ENCODE measurements at regions not wholly inside any gene's neighbourhood (a gene's known extent, or its start where the extent isn't known, plus 50 kb on each side); places are given as distances from the start of the nearest gene placed in this dataset.

DNA sequence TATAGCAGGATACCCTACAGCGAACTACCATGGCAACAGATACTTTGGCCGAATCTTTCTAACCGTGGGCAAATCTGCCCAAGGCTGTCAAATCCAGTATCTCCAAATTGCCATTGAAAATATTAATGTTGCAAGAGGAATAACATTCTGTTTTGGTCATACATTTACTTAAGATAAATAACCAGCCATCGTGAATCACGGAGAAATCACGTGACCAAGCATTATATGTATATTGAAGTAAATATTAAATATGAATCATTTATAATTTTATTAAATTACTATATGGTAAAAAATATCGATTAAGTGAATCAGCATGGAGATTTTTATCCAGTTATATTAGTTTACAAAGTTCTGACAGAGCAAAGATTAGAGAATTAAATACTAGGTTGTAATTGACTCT is 714.6 kb upstream of the GJE1 start:
- TF ChIP-seq, protein P1, sequence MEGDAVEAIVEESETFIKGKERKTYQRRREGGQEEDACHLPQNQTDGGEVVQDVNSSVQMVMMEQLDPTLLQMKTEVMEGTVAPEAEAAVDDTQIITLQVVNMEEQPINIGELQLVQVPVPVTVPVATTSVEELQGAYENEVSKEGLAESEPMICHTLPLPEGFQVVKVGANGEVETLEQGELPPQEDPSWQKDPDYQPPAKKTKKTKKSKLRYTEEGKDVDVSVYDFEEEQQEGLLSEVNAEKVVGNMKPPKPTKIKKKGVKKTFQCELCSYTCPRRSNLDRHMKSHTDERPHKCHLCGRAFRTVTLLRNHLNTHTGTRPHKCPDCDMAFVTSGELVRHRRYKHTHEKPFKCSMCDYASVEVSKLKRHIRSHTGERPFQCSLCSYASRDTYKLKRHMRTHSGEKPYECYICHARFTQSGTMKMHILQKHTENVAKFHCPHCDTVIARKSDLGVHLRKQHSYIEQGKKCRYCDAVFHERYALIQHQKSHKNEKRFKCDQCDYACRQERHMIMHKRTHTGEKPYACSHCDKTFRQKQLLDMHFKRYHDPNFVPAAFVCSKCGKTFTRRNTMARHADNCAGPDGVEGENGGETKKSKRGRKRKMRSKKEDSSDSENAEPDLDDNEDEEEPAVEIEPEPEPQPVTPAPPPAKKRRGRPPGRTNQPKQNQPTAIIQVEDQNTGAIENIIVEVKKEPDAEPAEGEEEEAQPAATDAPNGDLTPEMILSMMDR (IDR thresholded peaks at IDR 0.05) = no peak
- no peak for DNase-seq (ENCODE audit: low spot score)
- H3K27me3 ChIP-seq = no peaks in the 10 kb centered on the region
- no peaks in the 10 kb centered on the region for H3K36me3 ChIP-seq
- H3K4me1 ChIP-seq = no peaks in the 10 kb centered on the region
- H3K4me3 ChIP-seq = no peak overlapping the region
- no peak overlapping the region for H3K27ac ChIP-seq
- no peaks in the 10 kb centered on the region for H3K9me3 ChIP-seq

DNA sequence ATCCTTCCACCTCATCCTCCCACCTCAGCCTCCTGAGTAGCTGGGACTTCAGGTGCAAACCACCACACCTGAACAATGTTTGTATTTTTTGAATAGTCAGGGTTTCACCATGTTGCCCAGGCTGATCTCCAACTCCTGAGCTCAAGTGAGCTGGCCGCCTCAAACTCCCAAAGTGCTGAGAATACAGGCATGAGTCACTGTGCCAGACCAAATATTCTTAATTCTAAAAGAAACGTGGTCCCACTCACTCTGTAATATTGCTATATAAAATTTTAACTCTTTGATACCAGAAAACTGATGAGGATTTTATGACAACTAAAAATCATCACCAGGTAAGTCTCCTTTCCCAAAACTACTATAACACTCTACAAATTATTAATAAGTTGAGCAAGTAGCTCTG is 716.8 kb upstream of the GJE1 start:
- TF ChIP-seq, protein P1 (IDR thresholded peaks at IDR 0.05) = no peak
- H3K4me1 ChIP-seq = no peaks in the 10 kb centered on the region
- no peaks in the 10 kb centered on the region for H3K9me3 ChIP-seq
- H3K27me3 ChIP-seq = no peaks in the 10 kb centered on the region
- H3K4me3 ChIP-seq = no peak overlapping the region
- H3K36me3 ChIP-seq = no peaks in the 10 kb centered on the region
- H3K27ac ChIP-seq = no peak overlapping the region
- no peak for DNase-seq (ENCODE audit: low spot score)

DNA sequence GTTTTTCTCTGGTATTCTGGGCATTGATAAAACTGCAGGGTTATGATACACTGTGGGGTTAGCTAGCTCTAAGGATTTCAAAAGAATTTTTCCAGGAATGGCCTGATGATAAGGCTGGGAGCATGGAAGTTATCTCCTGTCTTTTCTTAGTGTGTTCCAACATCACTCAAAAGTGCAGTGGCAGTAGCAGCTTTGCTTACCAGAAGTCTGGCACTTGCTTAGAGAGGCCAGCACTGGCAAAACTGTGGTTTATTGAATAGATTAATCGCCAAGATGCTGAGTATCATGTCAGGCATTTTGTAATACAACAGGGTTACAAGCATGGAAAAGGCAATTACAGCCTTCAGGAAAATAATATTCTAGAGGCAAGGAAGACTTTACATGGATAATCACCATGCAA is 719.5 kb upstream of the GJE1 start:
- peaks cover 0 to 14% of the 10 kb centered on the region in 2 donors for H3K9me3 ChIP-seq
- peak overlapping the region in 1 of 2 donors; percentile 55 for H3K27ac ChIP-seq
- H3K36me3 ChIP-seq = no peaks in the 10 kb centered on the region
- no peak overlapping the region for H3K4me3 ChIP-seq
- no peak for DNase-seq (ENCODE audit: low spot score)
- H3K4me1 ChIP-seq = no peaks in the 10 kb centered on the region
- no peaks in the 10 kb centered on the region for H3K27me3 ChIP-seq
- TF ChIP-seq, protein P1 (IDR thresholded peaks at IDR 0.05) = no peak

GRCh38 chr6:141406761-141407160 is 726.0 kb upstream of the GJE1 start:
- peaks cover 0 to 15% of the 10 kb centered on the region in 2 donors for H3K4me1 ChIP-seq
- no peak for DNase-seq (ENCODE audit: low spot score)
- peaks cover 0 to 18% of the 10 kb centered on the region in 2 donors for H3K9me3 ChIP-seq
- H3K4me3 ChIP-seq = peak overlapping the region; percentile 39 to 40
- no peaks in the 10 kb centered on the region for H3K36me3 ChIP-seq
- H3K27ac ChIP-seq = peak overlapping the region in 1 of 2 donors; percentile 88
- TF ChIP-seq, protein P1 (IDR thresholded peaks at IDR 0.05) = no peak
- H3K27me3 ChIP-seq = no peaks in the 10 kb centered on the region

- Histone ChIP-seq H3K36me3 (no peaks in the 10 kb centered on the region), H3K27me3 (no peaks in the 10 kb centered on the region), H3K9me3 (peaks cover 0 to 10% of the 10 kb centered on the region in 2 donors), H3K27ac (peak overlapping the region; percentile 71 to 88), H3K4me1 (peaks cover 0 to 16% of the 10 kb centered on the region in 2 donors), H3K4me3 (peak overlapping the region; percentile 39 to 40)
- DNase-seq (ENCODE audit: low spot score) = no peak
- TF ChIP-seq, protein P1 (IDR thresholded peaks at IDR 0.05) = no peak
Observed at GRCh38 chr6:141403827-141404226, 728.9 kb upstream of the GJE1 start.

GRCh38 chr6:141403103-141403502 is 729.6 kb upstream of the GJE1 start:
- peak overlapping the region; percentile 71 to 88 for H3K27ac ChIP-seq
- peaks cover 0 to 16% of the 10 kb centered on the region in 2 donors for H3K4me1 ChIP-seq
- H3K27me3 ChIP-seq = no peaks in the 10 kb centered on the region
- DNase-seq (ENCODE audit: low spot score) = no peak
- TF ChIP-seq, protein P1 (IDR thresholded peaks at IDR 0.05) = no peak
- peak overlapping the region; percentile 39 to 40 for H3K4me3 ChIP-seq
- no peaks in the 10 kb centered on the region for H3K36me3 ChIP-seq
- peaks cover 0 to 3% of the 10 kb centered on the region in 2 donors for H3K9me3 ChIP-seq

Measured in right atrium auricular region (tissue), 2 donors.